Fibroblast of skin of right biceps (primary cell): ENCODE measurements at regions not wholly inside any gene's neighbourhood (a gene's known extent, or its start where the extent isn't known, plus 50 kb on each side); places are given as distances from the start of the nearest gene placed in this dataset.

ENCODE experiments used
- DNase-seq: peaks from one replicate; pipeline ENCODE4 v3.0.0-alpha.2; 2013

DNA sequence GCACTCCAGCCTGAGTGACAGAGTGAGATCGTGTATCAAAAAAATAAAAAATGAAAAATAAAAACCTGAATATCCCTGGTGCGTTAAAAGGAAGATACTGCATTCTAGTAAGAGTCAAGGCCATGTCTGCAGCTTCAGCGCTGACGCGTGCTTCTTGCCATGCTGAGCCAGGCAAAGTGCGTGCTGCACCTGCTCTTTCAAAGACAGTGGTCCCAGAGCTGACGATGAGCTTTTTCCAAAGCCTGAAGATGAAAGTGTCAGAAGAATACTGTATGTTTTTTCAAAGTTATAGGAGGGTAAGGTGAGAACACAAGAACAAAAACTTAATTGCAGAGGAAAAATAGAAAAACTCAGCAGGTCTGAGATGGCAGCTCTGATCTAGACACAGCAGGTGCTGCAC, 115.1 kb downstream of the RNASET2 start:
- no peak for DNase-seq

DNA sequence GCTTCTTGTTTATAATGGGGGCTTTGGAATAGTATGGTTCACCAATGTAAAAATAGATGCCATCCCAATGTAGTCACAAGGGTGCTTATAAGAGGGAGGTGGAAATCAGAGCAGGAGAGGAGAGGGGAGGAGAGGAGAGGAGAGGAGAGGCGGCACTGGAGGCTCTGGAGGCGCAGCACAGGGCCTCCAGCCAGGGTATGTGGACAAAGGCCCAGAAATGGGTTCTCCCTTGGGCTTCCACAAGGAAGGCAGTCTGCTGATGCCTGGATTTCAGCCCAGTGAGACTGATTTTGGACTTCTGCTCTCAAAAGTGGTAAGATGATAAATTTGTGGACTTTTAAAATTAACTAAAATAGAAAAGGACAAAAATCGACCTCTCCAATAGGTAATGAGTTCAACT, 116.8 kb downstream of the RNASET2 start:
- no peak for DNase-seq

DNA sequence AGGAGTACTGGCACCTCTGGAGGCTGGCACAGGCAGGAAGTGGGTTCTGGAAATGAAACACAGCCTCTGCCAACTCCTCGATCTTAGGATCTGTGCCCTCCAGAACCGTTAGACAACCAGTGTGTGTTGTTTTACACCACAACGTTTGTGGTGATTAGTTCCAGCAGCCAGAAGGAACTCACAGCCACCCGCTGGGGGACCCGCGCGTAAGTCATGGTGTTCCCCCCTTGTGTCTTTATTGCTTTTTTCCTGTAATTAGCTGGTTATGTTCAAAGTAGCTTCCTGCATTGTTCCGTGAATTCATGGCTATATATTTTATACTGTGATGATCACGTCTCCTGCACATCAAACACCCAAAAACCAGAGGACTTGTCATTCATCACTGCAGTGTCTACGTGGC, 117.4 kb downstream of the RNASET2 start:
- DNase-seq = no peak

GRCh38 chr6:166836785-166837718, 119.3 kb downstream of the RNASET2 start:
- no peak for DNase-seq

DNA sequence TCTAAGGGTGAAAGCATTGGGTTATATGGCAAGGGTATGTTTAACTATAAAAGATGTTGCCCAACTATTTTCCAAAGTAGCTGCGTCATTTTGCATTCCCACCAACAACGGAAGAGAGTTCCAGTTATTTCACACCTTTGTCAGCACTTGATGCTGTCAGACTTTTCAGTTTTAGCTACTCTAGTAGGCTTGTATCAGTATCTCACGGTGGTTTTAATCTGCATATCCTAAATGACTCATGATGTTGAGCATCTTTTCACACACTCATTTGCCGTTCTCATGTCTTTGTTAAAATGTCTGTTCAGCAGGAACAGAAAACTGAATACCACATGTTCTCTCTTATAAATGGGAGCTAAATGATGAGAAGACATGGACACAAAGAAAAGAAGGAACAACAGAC, 122.3 kb downstream of the RNASET2 start:
- no peak for DNase-seq

GRCh38 chr6:166830891-166831363, 125.4 kb downstream of the RNASET2 start:
- DNase-seq = no peak

GRCh38 chr6:166830185-166830890, 126.0 kb downstream of the RNASET2 start:
- DNase-seq = no peak

- DNase-seq = no peak
Measured at GRCh38 chr6:166826264-166826663, 130.1 kb downstream of the RNASET2 start.

DNA sequence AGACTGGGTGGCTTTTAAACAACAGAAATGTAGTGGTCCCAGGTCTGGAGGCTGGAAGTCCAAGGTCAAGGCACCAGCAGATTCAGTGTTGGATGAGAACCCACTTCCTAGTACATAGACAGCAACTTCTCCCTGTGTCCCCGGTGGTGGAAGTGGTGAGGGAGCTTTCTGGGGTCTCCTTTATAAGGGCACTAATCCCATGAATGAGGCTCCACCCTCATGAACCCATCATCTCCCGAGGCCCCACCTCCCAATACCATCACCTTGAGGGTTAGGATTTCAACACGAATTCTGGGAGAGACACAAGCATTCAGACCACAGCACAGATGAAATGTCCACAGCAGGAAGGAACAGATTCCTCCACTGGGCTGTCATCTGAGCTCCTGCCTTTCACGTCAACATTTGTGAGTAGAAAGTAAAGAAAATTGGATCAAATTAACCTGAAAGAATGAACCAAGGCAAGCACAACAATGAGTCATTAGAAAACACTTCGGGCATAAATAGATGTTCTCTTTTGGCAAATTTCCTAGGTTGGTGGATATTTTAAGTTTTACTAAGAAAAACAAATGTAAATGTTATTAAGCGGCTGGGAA, 130.7 kb downstream of the RNASET2 start:
- DNase-seq = peak; percentile 20

DNA sequence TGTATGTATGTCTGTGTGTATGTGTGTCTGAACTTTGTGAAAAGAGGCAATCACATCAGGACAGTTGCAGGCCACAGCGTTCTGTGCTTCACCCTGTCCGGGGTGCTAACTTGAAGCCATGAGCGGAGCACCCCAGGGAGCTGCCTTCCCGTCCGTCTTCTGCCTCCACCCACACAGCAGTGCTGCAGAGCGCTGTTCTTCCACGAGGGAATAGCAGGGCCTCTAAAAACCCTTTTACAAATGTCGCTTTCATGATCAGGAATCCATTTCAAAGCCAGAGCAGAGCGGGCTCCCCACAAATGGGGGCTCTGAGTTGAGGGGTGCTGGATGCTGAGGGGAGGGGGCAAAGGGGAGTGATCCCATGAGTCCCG, 131.5 kb downstream of the RNASET2 start:
- DNase-seq = no peak

DNA sequence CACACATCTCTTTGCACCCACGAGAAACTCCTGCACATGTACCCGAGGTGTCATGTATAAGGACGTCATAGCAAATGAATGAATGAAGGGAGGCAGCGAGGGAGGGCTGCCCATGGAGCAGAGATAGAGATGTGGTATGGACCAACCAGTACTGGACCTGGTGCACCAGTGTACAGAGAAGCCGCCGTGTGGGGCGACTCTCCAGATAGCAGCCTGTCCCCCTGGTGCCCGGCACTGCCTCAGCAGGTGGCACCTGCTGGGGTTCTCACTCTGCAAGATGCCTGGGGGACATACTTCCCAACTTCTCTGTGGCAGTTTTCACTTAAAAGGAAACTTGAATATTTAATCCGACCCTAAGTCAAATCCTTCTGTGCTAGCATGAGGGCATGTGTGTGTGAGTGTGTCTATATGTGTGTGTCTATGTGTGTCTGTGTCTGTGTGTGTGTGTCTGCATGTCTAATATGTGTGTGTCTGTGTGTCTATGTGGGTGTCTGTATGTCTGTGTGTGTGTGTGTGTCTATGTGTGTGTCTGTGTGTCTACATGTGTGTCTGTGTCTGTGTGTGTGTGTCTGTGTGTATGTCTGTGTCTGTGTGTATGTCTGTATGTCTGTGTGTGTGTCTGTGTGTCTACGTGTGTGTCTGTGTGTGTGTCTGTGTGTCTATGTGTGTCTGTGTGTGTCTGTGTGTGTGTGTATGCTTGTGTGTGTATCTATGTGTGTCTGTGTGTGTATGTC, 132.0 kb downstream of the RNASET2 start:
- DNase-seq = no peak

DNA sequence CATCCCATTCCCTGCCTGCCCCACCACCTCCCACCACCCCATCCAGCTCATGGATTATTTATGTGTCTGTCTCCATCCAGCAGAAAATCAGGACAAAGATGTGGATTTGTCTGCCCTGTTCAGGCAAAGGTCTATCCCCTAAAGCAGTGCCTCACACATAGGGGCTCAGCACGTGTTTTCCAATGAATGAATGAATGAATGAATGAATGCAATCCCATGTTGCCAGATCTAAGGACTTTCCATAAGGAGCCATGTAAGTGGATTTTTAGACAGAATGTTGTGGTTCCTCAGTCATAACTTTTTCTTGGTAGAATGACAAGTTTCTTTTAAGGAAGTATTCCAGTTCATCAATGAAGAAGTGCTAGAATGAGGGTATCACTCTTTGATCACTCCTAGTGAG, 133.7 kb downstream of the RNASET2 start:
- no peak for DNase-seq

DNA sequence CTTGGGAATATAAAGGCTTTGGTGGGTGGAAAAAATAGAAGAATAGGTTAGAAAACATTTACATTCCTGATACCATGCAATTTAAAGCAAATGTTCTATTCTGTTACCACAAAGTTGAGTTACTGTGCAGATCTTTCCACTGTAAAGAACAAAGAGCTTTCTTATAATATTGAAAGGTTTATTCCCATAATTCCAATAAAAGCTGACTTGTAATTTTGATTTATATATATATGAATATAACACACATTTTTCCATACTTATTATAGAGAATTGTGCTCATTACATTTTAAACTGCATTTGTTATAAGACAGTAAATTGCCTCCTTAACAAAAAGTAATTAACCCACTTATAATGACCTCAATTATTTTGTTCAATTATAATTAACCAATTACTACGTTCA, 135.9 kb downstream of the RNASET2 start:
- DNase-seq = no peak

DNA sequence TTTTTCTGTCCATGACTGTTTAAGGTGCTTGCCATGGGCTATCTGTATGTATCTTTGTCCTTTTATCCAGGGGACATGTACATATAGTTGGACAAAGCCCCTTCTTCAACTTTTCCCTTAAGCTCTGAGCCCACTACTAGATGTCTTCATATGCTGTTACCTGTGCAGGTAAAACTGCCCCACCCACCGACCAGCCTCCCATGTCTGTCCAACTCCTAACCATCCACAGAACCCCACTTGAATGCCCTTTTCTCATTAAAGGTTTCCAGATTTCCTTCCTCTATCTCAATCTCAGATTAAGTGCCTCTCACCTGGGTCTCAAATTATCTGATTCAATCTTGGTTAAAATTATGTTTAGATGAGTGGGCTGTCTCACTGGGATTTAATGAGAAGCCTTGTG, 136.3 kb downstream of the RNASET2 start:
- DNase-seq = no peak

GRCh38 chr6:166815629-166816028, 140.7 kb downstream of the RNASET2 start:
- DNase-seq = no peak

DNA sequence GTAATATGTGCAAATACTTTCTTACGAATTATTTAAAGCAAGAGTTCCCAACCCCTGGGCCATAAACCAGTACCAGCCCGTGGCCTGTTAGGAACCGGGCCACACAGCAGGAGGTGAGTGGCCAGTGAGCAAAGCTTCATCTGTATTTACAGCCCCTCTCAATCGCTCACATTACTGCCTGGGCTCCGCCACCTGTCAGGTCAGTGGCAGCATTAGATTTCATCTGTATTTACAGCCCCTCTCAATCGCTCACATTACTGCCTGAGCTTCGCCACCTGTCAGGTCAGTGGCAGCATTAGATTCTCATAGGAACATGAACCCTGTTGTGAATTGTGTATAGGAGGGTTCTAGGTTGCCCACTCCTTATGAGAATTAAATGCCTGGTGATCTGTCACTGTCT, 142.0 kb downstream of the RNASET2 start:
- DNase-seq = no peak

DNA sequence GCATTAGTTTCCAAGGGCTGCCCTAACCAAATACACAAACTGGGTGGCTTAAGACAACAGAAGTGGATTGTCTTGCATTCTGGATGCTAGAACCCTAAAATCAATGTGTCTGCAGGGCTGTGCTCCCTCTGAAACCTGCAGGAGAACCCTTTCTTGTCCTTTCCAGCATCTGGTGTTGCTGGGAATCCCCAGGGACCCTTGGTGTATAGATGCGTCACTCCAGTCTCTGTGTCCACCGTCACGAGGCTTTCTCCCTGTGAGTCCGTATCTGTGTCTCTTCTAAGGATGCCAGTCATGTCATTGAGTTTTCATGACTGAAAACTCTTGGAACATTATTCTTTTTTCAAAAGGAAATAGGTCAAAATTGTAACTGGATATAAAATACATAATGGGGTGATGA, 142.9 kb downstream of the RNASET2 start:
- DNase-seq = no peak

GRCh38 chr6:166810864-166811263, 145.5 kb downstream of the RNASET2 start:
- DNase-seq = no peak

GRCh38 chr6:166809721-166810120, 146.6 kb downstream of the RNASET2 start:
- DNase-seq = no peak

GRCh38 chr6:166806962-166807757, 149.2 kb downstream of the RNASET2 start:
- no peak for DNase-seq

- DNase-seq = no peak
Measured at GRCh38 chr6:166806217-166806838, 150.0 kb downstream of the RNASET2 start.

GRCh38 chr6:166803471-166803870, 152.9 kb downstream of the RNASET2 start:
- DNase-seq = no peak
